GM19035 (cell line): ENCODE measurements at regions not wholly inside any gene's neighbourhood (a gene's known extent, or its start where the extent isn't known, plus 50 kb on each side); places are given as distances from the start of the nearest gene placed in this dataset.

Experiments used
- ATAC-seq: cut with Tn5 transposase; IDR thresholded peaks from one replicate; pipeline ENCODE4 v1.9.1; 2021; ENCODE audit not compliant: unreplicated experiment

GRCh38 chr14:29265852-29266251, 499.3 kb downstream of the FOXG1 start:
- ATAC-seq: no peak

DNA sequence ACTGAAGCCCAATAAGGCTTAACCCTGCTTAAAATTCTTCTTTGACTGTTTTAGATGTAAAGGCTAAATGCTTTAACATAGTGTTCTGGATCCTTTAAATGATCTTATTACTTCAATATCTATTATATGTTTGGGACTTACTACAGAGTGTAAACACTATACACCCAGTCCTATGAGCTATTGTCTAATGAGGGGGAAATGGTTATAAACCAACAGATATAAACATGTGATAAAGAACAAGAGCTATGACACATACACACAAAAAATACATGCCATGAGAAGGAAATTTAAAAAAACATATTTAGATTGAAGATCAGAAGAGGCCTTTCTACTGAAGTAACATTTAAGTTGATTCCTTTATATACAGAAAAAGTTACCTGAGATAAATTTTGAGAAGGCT, 505.1 kb downstream of the FOXG1 start:
- no peak for ATAC-seq

DNA sequence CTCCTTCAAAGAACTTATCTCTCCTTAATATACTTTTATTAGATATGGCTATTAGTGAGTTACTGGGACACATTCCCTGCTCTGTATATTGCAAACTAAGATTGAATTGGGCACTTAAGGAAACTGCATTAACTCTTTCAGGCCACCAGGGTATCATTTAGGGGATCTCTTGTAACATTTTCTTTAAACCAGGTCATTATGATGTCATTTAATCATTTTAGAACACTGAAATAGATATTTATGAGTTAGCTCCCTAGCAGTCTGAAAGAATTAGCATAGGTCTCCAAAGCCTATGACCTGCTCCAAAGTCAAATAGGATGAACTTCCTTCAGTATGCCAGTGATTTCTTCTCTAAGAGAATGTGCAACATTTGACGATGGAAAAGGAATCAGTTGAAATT, 506.9 kb downstream of the FOXG1 start:
- no peak for ATAC-seq

GRCh38 chr14:29274890-29275596, 508.5 kb downstream of the FOXG1 start:
- no peak for ATAC-seq

- no peak for ATAC-seq
Observed at GRCh38 chr14:29278301-29279263, 512.0 kb downstream of the FOXG1 start.

- no peak for ATAC-seq
Observed at GRCh38 chr14:29282169-29282568, 515.6 kb downstream of the FOXG1 start.

GRCh38 chr14:29290441-29290840, 523.9 kb downstream of the FOXG1 start:
- ATAC-seq: no peak

- no peak for ATAC-seq
Observed at GRCh38 chr14:29299372-29299771, 532.8 kb downstream of the FOXG1 start.

DNA sequence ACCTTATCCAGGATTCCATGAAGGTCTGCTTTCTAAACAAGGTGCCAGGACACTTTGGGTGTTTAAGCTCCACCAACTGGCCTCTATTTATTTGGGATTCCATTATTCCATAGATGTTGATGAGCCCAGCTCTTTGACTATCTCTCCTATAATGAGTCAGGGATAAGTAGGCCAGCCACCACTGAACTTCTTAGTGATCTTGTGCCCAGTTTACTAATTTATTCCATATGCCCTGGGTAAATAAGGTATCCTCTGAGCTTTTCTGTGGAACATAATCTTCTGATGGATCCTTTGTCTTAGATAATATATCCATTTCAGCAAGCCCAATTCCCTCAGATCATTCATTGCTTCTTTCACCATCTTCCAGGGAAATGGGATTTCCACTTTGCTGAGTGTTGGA, 535.0 kb downstream of the FOXG1 start:
- no peak for ATAC-seq

- ATAC-seq: no peak
Observed at GRCh38 chr14:29310210-29310609, 543.6 kb downstream of the FOXG1 start.

DNA sequence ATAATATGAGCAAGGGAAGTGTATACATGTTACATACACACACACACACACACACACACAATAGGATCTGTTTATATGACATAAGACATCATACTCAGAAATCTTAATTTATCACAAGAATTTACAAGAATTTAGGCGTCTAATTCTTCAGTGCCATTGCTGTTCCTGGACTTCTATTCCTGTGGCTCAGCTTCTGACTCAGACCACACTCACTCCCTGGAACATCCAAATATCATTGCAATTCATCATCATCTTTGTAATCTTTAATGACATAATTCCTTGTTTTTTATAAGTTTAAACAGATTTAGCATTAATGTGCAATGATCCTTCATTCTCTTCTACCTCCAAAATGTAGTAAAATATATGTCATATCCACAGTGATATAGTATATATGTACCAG, 544.2 kb downstream of the FOXG1 start:
- ATAC-seq: no peak

DNA sequence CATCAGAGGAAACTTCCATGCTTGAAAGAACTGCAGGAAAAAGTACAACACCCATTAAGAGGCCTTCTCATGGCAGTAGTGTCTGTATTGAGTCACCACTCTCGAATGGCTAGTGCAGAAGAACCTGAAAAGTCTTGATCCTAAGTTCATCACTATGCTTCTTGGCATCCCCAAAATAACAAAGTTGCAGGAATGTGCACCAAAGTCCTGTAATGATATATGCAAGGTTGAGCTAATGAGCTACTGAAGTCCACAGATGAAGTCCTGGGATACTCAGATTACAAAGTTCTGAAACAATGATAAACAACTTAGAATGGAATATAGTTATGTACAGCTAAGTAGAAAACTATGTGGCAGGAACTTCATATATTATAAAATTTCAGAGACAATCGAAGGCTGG, 545.4 kb downstream of the FOXG1 start:
- ATAC-seq: no peak

DNA sequence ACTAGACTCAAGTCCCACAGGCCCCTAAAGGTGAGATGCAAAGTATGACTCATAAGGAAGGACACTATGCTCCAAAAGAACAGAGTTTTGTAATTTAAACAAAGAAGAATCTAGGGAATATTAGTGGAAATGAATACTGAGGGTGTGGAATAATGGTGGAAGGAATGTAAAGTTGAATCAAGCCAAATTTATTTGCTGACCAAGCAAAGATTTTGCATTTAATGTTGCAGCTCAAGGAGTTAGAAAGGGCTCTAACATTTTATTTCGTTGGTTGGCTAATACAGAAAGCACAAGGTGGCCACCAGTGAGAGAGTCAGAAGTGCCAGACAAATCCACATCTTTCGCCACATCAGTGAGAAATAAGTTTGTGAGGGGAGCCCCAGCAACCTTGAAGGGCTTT, 550.3 kb downstream of the FOXG1 start:
- no peak for ATAC-seq

DNA sequence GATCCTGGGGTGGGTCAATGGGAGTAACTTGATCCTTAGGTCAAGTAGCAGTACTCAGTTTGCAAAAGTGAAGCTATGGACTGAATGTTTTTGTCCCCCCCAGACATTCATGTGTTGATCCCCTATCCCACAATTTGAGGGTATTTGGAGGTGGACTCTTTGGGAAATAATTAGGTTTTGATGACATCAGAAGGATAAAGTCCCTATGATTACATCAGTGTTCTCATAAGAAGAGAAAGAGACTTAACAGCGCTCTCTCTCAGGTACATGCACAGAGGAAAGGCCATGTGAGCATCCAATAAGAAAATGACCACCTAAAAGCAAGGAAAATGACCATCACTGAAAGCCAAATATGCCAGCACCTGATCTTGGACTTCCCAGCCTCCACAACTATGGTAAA, 550.8 kb downstream of the FOXG1 start:
- ATAC-seq: no peak

DNA sequence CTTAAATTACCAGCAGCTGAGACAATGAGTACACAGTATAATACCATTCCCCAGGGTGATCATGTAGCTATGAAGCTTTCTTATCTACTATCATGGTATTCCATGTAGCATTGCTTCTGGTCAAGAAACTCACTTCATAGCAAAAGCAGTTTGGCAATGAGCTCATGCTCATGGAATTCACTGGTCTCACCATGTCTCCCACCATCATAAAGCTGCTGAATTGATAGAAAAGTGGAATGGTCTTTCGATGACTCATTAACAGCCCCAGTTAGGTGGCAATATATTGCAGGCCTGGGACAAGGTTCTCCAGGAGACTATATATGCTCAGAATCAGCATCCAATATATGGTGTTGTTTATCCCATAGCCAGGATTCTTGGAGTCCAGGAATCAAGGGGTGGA, 553.7 kb downstream of the FOXG1 start:
- no peak for ATAC-seq

- no peak for ATAC-seq
Observed at GRCh38 chr14:29321646-29322045, 555.1 kb downstream of the FOXG1 start.

- ATAC-seq: no peak
Observed at GRCh38 chr14:29339494-29340172, 573.0 kb downstream of the FOXG1 start.

GRCh38 chr14:29348504-29348903, 579.1 kb downstream of the PRKD1 start:
- no peak for ATAC-seq

DNA sequence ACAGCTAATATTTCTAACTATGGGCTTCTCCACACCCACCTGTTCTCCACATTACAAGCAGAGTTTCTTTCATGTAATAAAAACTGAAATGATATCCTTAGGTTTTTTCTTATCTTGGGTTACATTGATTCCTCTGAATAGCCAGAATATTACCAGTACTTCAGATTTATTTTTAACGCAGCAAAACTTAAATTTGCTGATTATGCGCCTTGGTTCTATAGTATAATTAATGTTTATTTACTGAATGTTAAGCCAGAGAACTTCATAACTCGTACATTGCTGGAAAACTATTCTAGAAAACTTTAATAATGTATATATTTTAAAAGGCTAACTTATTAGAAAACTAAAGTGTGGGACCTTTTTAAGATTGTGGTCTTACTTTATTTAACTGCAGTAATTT, 577.2 kb downstream of the PRKD1 start:
- no peak for ATAC-seq

GRCh38 chr14:29351996-29352705, 575.5 kb downstream of the PRKD1 start:
- ATAC-seq: no peak

DNA sequence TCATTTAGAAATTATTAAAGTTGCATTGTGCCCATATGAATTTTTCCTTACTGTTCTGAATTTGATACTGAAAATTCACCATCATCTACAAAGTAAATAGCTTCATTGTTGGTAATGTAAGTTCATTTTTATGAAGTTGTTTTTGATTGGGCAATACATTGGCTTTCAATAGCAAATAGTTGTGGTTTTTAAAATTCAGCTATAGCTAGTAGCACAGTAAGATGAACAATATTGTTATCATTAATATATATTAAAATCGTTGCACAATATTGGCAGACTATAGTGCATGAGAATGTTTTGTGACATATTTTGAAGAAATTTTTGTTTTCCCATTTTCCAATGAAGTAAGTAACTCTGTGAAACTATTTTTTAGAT, 575.0 kb downstream of the PRKD1 start:
- no peak for ATAC-seq
